HG03066 (cell line): ENCODE measurements at regions not wholly inside any gene's neighbourhood (a gene's known extent, or its start where the extent isn't known, plus 50 kb on each side); places are given as distances from the start of the nearest gene placed in this dataset.
"Not testable (repeated sequence)": the region's sequence is repeated elsewhere in the genome, so short reads cannot be mapped to it uniquely, and the experiment has no call there.

ENCODE experiments used
- ATAC-seq: cut with Tn5 transposase; IDR thresholded peaks from one replicate; pipeline ENCODE4 v1.9.1; 2021; ENCODE audit warnings: low read depth; ENCODE audit not compliant: unreplicated experiment

DNA sequence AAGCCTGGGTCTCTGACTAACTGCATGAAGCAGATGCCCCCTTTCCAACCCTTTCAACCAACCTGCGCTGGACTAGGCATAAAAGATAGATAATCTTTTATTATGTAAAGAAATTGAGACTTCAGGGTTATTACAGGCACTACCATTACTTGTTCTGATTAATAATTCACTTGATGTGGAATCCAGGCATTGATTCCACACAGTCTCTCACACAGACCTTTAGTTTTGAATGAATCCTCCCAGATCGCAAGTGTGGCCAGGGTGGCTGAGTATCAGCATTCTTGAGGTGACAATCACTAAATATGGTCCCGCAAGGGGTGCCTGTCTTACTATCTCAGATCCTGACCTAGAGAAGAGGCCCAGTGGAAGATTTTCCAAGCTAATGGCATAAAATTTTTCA lies 368.9 kb upstream of the ONECUT1 start:
- ATAC-seq, result no peak

DNA sequence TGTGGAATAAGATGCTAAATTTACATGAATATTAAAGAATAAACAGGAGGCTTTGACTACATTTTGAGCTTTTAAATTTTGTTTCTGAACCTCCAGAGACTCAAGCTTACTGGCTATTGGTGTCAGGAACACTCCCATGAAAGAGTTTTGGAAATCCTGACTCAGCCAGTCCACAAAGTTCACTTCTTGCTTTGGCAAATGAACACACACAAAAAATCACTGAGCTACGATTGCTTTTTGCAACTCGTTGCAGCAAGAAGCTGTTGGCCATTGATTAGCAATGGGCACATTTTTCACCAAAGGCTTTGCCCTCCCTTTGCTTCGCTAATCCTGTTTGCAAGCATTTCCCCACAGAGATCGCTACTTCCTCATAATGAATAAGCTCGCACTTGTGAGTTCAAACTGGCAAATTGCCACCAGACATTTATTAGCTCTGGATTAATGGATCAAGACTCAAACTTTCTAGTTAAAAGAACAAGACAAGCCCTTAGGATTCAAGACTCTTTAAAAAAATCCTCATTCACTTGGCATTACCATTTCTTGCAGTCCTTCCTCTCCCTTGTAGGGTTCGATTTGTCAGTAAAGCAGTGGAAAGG lies 343.2 kb upstream of the ONECUT1 start:
- ATAC-seq, result no peak

DNA sequence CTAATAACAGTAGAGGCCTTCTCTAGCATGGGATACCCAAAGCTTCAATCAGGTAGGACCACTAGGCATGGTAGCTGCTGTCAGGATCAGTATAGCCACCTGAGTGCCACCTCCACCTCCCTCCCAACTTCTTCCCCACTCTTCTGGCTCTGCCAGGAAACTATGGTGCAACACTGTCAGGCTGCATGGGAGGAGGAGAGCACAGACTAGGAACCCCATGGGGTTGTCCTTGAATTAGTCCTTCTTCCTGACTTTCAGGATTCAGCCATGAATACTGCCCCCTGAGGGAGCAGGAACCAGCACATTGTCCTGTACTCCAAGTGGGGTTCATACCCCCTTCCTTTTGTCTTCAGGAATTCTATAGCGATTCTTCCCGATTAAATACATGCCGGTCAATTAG lies 340.8 kb upstream of the ONECUT1 start:
- no peak for ATAC-seq

DNA sequence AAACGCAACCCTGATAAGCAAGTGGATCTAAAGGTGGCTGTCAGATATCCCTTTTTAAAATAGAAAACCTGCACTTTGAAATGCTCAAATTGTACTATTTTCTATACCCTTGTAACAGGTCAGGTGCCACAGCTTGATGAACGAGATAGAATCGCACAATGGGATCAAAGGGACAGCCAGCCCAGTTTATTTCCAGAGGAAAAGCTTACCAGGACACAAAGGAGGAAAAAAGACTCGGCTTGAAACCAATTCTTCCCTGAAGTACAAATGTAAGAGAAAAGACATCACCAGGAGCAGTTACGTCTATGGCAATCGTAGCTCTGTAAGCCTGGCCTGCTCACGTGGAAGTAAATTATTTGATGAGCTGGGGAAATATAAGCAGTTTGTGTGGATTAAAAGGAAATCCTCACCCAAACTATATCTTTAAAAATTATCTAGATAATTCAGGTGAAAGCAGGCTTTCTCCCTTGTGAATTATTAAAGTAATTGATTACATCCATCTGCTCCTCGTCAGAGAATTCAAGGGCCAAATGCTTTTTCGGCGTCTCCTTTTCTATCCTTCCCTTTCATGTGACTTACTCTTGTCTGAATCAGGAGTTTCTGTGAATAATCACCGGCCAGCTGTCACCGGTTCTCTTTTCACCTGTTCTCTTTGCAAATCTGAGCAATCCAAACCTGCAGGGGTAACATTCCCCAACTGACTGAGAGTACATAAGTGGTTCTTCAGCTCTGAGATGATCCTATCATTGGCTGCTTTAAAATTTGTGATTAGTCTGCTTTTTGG lies 339.2 kb upstream of the ONECUT1 start:
- ATAC-seq, result no peak

DNA sequence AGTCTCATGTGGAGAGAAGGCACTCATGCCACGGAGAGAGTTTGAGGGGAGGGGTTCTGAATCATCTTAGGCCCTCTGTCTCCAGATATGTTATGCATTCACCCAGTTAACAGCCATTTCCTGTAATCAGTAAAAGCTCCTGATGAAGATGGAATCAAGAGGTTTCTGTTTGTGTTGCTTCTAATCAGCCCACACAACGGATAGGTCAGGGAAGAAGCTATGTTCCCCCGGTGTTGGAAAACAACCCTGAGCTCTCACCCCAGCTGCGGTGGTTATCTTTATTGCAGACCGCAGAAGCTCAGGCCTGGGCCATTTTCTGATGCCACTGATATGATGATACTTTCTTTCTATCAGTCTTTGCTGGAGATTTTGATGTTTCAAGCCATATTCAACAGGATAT lies 338.5 kb upstream of the ONECUT1 start:
- ATAC-seq, result no peak

DNA sequence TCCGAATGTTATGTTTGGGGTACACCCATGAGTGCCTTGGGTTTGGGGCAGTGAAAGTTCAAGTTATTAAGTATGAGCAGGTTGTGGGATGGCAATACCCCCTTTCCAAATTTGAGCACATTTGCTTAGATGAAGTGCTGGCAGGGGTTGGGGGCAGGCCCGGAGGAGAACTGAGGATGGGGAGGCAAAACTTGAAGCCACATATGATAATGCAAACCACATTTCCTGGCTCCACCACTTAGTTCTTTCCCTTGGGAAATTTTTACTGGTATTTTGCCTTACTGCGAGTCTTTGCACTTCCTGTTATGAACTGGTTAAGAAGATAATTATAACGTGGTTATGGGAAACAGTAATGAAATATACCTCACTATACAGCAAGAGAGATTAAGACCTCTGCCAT lies 336.0 kb upstream of the ONECUT1 start:
- no peak for ATAC-seq

DNA sequence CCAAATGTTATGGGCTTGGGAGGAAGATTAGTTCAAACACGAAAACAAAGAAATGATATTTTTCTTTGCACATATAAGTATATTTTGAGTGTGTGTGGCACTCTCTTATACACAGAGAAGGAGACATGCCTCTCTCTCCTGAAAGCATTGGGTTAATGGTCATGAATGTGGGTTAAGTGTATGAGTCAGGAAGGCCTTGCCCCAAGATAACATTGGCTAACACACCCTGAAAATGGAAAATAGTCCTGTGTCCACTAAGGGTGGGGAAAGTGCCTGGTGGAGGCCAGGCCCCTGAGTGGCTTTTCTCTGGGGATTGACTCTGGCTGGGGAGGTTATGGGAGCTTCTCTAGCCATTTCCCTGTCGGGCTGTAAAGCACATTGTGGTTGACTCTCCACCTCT lies 332.7 kb upstream of the ONECUT1 start:
- ATAC-seq, result no peak

DNA sequence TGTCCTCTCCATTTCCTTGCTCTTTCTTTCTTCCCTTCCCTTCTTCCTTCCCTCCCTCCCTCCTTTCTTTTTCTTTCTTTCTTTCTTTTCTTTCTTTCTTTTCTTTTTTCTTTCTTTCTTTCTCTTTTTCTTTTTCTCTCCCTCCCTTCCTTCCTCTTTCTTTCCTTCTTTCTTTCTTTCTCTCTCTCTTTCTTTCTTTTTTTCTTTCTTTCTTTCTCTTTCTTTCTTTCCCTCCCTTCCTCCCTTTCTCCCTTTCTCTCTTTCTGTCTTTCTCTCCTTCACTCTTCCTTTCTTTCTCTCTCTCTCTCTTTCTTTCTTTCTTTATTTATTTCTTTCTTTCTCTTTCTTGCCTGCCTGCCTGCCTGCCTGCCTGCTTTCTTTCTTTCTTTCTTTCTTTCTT lies 326.8 kb upstream of the ONECUT1 start:
- not testable (repeated sequence) for ATAC-seq

DNA sequence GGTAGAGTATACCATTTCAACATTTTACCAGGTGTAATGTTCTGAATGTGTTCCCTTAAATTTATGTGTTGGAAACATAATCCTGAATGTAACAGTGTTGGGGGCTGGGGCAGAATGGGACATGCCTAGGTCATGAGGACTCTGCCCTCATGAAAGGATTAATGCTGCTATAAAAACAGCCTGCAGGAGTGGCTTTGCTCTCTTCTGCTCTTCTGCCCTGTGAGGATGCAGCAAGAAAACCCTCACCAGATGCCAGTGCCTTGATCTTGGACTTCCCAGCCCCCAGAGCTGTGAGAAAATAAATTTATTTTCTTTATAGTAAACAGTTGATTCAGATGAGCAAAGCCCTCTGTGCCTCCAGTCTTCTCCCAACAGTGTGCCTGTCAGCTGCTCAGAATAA lies 326.0 kb upstream of the ONECUT1 start:
- ATAC-seq, result no peak

DNA sequence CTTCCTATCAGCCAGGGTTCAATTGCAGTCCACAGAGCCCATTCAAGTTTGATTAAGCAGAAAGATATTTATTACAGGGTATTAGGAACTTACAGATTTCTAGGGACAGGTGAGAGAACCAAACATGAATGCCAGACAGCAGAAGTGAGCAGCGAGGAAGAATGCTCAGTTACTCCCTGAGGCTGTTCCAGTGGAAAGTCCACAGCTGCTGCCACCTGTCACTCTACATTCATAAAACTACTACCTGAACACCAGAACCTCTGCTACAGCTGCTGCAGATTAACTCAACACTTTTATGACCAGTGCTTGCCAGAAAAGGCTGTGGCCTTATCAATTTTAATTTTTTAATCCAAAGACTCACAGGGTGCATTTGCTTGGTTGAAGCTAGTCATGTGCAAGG lies 325.4 kb upstream of the ONECUT1 start:
- no peak for ATAC-seq

DNA sequence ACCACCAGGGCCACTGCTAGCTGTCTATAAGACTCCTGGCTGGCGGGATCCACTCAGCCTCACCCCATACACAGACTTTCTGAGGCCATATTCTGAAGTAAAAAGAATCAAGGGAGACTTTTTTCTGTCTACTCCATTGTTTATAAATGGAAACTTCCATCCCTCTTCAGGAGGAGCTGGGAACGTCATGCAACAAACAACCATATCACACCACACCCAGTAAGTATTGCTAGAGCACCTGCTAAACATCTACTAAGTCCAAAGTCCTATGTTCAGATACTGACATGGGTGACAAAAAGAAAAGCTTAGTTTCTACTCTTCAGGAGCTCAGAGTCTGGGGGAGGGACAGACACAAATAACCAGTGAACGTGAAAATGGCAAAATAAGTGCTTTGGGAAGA lies 324.8 kb upstream of the ONECUT1 start:
- no peak for ATAC-seq

DNA sequence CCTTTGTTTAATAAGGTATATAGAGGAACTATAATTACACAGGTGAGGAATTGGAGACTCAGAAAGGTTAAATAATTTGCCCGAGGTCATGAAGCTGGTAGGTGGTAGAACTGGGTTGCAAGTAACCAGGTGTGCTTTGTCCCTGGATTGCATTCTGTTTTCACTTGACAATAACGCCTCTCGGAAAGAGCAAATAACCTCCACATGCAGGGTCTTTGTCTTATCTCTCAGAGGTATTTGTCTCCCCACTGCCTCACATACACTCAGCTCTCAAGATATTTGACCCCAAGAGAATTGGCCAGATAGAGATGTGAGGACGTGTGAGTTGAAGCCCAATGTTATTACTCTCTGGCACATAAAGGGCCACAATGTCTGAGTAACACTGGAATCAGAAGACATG lies 320.9 kb upstream of the ONECUT1 start:
- ATAC-seq, result no peak

DNA sequence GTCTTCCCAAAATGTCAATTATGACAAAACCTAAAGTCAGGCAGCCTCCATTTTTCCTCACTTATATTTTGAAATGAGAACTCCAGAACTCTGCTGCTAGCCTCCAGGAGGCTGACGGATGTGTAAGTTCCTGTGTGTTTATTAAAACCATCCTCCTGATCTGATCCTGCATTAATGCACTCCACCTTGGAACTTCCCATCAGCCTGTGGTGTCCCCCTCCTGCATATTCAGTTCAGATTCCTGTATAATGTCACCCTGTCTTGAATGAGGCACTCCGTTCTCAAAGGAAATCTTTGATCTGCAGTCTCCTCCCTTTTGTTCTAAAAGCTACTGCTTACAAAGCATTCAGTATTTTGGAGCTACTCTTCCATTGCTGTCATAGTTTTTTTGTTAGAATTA lies 318.2 kb upstream of the ONECUT1 start:
- no peak for ATAC-seq

DNA sequence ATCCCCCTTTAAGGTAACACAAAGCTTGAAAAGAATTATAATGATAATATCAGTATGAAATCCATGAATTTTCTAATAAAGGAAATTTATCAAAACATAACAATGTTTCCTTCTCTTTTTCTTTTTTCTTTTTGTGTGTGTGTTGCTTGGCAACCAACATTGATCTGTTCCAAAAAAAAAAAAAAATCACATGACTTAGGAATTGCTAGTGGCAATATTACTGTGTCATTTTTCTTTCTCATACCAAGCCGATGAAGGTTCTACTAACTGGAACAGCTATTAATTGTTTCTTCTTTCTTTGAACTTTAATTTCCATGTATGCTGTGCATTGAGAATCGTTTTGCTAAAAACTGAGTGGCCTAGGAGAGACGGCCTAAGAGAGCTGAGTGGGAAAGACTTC lies 317.7 kb upstream of the ONECUT1 start:
- ATAC-seq, result no peak

DNA sequence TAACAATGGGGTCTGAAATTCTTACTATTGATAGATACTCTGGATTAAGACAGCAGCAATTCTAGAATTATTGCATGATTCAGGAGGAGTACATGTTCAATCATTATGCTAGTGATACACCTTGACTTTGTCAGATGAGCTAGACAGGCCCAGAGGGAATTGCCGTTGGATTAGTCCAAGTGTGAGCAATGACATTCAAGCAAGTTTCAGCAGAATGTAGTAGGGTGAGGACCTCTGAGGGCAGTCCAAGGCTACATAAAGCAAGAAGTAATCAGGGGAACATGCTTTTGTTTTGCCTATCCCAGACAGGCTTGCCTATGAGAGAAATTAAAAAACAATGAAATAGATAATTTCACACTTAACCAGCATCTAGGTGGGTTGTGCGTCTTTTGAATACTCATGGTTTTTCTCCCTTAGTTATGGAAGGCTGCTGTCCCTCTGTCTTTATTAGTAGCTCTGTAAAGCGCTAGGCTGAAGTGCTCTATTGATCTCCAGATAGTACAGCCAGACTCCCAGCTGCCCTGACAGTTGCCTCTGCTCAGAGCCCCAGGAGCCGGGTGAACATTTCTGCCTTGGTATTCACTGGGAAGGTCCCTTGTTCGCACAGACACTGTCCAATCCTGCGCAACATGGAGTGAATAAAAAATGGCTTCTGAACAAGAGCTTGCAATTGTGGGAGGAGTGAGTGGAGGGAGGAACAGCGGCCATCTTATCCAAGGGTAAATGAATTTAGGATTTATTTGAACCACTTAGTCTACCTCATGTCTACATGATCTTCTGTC lies 316.6 kb upstream of the ONECUT1 start:
- ATAC-seq, result no peak

DNA sequence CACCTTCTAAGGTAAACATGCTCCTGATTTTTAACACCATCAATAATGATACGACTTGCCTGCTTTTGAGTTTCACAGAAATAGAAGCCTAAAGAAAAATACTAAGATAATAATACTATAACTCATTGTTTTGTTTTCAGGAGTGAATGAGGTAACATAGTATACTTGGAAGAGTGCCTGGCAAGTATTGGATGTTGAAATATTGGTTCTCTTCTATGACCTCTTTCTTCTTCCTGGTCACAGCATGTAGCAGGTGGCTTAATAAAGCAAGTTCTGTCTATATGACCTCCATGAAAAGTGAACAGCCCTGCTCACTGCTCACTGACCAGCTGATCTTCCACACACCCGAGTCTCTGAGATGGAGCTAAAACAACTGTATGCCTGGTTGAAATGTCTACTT lies 312.3 kb upstream of the ONECUT1 start:
- ATAC-seq, result no peak

DNA sequence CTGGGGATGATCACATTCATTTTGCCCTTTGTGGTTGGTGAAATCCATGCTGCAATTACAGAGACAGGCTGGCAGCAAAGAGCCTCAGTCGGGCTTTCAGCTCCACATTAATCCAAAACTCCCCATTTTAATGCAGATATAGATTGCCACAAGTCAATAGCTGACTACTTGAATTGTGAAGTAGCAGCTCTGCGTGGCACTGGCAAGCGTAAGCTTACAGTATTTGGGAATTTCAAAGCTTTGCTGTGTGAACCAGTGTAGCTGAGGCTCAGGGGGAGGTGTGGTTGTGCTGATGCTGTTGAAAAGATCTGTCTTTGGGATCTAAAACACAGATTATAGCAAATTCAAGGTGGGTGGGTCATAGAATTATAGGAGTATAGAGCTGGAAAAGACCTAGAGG lies 290.3 kb upstream of the ONECUT1 start:
- no peak for ATAC-seq

DNA sequence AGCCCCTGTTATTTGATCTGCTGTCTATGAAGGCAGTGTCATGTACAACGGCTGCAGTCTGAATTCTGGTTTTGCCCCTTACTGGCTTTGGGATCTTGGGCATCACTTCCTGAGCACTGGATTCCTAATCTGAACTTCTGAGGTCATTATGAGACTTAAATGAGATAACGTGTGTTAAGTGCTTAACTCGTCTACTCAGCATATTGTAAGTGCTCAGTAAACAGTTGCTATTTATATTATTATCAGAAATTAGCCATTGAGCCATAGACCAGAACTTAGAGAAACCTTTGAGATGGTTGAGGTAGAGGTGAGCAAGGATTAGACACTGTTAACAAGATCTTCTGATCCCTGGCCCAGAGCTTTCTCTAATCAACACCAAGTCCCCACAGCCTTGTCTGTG lies 284.1 kb upstream of the ONECUT1 start:
- ATAC-seq, result no peak

DNA sequence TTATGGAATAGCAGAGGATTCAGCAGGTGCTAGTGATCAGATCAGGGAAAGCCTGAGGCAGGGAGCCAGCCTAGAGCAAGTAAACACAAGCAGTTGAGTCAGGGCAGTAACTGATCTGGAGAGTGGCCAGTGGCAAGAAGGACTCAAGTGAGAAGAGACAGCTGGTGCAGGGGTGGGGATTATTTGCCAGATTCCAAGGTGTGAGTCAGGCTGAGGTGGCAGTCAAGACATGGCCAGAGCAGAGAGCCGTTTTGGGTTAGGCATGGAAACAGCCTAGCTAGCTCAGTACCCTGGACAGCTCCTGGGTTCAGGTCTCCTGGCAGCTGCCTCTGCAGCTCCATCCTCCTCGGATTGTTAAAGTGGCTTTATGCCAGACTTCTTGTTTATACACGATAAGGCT lies 281.9 kb upstream of the ONECUT1 start:
- no peak for ATAC-seq

DNA sequence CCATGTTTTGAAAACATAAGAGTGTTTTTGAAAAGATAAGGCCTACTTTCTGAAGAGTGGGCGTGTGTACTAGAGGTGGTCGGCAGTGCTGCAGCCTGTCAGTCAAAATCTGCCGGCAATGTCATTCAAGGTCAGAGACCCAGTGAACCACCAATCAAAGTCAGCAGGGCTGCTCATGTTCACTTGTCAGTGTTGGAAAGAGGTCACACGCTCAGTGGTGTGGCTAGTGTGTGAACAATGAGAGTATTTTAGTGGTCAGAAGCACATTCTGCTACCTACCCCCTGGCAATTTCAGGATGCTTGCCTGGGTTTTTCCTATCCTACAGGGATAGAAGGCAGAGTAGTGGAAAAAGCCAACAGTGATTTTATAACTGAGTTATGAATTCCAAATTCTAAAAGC lies 278.5 kb upstream of the ONECUT1 start:
- ATAC-seq, result no peak

DNA sequence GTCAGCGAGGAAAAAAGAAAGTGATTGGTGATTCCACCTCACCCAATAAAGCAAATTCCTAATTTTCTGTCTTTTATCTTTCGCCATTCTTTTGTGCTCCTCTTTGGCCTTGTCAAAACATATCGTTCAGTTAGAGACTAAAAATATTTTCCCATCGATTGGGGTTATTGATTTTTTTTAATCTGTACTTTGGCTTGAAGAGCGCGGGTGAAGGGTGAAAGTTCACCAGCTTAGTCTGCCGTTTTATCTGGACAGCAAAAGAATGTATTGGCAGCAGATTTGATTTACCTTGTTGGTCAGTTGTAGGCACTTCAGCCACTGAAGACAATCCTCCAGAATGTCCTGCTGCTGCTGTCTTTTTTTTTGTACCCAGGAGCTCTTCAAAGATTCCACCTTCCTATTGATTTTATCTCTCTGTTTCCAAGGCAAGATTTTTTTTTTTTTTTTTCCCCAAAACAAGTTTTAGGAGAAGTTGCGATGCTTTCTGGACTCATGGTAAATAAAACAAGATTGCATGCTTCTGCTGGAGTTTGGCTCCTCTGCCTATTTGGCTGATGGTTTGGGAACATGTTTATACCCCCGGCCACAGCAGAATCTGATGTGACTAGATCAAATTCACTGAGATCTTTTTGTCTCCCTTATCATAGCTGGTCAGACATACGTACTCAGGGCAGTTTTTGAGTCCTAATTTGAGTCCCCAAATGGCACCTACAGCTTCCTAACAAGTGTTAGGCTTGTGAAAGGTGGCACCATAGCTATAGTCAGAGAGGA lies 269.3 kb upstream of the ONECUT1 start:
- no peak for ATAC-seq
